Stimulated activated CD4-positive, alpha-beta T cell treated with anti-CD3 and anti-CD28 coated beads, Interleukin-2, amount 100 ng/mL, for 24 hours (primary cell): ENCODE measurements at regions not wholly inside any gene's neighbourhood (a gene's known extent, or its start where the extent isn't known, plus 50 kb on each side); places are given as distances from the start of the nearest gene placed in this dataset.

Experiments used
- DNase-seq, 2 donors: peaks; one replicate each; pipeline ENCODE4 v3.0.0-alpha.2; 2020

DNA sequence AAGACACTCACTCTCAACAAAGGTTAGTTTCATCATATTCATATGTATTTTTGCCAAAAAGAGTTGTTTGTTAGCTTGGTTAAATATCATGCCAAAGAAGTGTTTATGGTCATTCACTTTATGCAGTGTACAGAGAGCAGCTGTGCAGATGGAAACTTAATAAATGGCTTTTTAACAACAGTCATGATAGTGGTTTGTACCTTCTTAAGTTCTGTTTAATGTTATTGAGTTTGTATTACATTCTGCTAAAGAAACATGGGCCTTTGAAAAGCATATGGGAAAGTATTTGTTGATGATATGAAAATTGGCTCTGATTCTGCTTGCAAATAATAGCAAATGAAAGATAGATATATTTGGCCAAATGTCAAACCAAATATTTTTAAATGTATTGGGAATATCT, 607.3 kb downstream of the NCAM2 start:
- no peak for DNase-seq

DNA sequence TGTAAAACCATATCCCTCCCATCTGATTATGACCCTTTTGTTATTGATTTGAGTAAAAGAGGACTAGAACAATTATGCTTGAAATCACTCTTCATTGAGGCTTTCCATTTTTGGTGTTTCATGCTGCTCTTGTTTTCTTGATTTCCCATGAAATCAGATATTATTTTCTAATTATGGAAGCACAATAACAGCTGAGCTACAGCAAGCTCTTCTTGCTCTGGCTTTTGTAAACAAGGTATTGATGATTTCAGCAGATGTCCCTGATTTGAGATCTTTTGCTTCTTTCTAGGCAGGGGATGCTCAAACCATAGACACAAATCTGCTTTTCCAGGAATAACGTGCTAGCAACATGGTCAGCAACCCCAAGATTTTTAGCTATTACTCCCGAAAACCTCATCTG, 607.8 kb downstream of the NCAM2 start:
- DNase-seq = no peak

DNA sequence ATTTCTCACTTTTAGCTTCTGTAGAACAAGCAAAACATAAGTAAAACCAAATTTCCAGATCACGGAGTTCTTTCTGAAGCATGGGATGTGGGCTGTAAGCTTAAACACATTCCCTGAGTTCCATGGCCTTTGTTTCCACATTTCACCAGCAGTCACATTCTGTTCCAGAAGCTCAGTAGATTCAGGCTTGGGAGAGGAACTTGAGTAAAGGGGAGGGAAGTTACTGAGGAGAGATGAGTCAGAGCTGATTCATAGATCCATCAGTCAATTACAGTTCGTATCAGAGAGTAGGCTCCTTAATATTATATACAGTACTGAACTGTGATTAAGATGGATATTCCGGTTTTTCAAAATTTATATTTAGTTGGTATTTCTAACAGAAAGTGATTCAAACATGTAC, 614.3 kb downstream of the NCAM2 start:
- DNase-seq = no peak

DNA sequence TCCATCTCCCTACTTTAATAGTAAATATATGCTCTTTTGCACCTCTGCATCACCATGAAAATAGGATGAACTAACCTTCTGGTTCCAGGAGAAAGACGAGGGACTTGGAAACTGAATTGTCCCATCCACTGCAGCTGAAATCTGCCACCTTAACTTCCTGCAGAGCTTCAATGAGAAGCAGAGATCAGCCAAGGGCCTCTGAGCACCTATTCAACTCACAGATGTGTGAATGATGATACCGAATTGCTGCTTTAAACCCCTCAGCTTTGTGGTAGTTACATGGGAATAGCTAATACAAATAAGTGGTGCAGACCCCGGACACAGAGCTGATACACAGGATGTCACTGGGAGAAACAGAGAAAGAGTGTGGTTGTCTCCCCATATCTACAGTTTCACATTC, 616.8 kb downstream of the NCAM2 start:
- no peak for DNase-seq

DNA sequence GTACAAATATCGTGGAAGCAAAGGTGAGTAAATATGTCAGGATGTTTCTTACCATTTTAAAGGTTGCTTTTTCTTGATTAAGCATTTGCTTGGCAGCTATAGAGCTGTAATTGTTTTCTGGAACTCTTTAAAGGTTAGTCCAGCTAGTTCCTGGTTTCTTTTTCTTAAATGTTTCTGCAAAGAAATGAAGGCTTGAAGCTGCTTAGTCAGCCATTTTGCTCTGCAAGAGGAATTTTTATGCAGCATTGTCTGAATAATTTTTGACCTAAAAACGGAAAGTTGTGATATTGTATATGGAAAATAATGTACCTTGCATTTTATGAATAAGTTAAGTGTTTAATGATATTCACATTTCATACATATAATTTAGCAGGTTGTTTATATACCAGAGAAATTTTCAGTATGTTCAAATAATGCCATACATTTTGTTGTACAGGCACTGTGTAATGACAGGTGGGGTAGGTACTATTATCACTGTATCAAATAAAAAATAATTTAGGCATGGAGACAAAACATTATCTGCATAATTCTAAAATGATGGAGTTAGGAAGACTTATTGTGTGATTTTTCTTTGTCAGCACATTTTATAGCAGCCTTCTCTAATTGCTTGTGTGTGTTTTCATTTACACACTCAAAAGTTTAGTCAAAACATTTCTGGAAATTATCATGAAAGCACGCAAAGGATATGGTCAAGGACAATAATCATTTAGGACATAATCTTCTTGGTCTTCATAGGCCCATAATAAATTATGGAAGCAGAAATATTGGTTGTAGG, 624.4 kb downstream of the NCAM2 start:
- no peak for DNase-seq

DNA sequence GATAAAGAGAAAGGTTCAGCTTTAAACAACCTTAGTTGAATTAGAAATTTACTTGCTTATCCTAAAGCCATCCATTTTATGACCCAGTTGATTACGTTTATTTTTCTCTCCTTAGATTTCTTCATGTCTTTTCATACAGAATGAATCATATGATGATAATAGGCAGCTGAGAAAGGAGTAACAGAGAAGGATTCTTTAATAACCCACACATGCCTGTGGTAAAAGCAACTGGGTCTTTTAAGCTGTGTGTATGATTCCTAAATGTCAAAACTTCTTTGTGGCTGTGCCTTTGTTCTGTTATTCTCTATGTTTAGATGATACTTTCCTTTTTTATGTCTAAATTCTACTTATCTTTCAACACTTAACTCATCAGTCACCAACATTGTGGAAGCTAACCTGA, 626.5 kb downstream of the NCAM2 start:
- DNase-seq = no peak

DNA sequence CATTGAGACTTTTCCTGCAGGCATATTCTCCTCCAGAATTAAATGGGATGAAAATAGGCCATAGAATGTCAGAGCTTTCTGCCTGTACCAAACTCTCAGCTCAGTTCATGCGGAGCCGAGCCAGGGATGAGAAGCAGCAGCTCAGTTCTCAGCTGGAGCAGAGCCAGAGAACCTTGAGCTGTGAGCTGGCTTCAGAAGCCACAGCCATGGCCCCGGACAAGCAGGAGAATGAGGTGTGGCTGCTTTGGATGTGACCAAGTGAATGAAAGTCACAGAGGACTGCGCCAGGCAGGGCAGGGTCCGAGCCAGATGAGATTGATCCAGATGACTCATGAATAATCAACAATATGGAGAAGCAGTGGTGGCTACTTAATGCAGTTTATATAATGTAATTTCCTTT, 633.8 kb downstream of the NCAM2 start:
- DNase-seq = no peak

DNA sequence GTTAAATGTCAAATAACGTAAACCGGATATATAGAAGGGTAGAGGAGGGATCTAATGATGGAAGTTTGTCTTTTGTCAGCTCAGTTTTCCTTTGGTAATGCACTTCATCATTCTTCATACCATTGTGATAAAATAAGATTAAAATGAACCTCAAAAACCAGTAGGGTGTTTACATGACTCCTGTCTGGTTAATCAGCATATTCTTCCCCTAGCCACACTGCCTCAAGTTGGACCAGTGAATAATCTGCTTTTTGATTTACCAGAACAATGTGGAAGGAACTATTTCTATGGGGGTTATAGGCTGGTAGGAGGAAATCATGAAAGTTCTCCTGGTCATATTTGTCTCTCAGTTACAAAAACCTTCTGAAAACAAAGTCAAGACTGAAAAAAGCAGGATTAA, 634.7 kb downstream of the NCAM2 start:
- no peak for DNase-seq

DNA sequence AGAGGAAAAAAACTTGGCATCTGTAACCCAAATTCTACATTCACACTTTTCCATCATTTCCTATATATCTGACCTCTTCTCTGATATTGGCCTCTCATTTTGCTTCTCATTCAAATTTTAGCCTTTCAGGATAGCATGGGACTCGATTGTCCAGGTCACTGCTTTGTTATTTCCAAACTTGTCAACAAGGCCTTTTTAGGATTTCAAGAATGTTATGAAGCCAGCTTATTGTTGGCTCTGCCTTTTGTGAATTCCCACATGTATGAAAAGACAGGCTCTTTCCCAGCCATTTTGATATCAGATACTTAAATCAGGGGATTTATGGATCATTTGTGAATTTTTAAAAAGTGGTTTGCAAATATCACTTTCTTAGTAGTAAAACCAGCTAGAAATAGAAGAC, 663.5 kb downstream of the NCAM2 start:
- DNase-seq = no peak

DNA sequence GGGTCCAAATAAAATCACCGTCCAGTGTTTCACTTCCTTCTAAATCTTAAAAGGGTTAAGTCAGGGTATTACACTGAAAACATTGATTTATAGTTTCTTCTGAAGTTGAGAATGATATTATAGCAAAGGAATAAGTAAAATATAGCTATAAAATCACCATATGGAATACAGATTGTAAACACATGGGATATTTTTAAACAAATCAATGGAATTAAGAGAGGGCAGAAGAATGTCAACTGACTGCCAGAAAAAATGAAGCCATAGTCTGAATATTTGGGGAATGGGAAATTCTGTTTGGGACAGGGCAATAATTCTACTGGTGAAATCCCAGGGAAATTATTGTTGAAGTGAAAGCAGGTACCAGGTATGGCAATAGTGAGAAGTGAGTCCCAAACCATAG, 664.6 kb downstream of the NCAM2 start:
- DNase-seq = no peak

DNA sequence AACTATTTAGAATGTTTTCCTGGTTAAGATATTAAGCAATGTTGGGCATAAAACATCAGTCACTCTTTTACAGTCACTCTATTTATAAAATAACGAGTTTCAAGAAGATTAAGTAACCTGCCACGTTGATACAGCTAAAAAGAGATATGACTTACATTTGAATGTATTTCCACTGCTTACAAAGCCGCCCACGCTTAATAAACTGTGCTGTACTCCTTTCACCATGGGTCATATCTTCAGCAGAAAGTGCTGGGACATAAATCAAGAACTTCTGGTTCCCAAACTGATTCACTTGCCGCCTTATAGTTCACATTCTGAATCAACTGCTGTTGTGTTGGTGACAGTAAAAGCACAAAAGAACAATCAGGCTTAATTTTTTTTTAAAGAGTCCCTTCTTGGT, 666.7 kb downstream of the NCAM2 start:
- DNase-seq = no peak

DNA sequence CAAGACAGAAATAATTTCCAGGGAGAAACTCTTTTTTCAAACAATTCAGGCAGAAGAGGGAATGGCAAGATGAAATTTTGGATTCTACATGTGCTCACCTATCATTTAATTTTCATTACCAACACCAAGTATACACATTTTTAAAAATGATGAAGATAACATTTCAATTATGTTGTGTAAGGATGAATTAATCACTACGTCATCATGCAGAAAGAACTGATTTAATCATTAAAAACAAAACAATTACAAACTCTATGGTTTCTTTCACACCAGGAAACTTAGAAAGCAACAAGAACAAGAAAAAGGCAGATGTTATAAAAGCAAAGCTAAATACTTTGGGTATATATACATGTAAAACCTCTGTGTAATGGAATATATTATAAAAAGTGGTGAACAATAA, 668.5 kb downstream of the NCAM2 start:
- DNase-seq = no peak

DNA sequence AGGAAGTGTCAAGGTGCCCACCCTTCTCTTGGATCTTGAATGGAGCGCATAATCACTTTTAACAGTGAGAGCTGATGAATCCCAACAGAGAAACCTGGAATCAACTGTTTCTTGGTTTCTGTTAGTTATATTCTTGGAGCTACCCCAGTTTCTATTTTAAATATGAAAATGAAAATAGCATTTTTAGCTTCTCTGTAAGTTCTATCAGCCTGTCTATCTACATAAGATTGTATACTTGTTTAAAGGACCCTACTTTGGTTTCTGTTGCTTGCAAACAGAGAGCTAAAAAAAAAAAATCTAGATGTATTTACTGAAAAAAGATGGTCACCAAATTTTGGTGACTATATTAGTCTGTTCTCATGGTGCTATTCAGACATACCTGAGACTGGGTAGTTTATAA, 670.0 kb downstream of the NCAM2 start:
- DNase-seq = no peak

DNA sequence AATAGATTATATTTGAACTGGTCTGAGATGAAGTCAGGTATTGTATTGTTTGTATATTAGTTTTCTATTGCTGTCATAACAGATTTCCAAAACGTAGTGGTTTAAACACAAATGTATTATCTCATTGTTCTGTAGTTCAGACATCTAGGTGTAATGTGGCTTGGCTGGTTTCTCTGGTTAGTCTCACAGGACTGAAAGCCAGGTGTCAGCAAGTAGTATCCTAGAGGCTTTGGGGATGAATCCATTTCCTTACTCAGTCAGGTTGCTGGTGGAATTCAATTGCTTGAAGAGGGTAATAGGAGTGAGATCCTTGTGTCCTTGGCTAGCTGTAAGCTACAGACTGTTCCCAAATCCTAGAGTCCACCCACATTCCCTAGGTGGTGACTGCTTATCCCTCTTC, 675.8 kb downstream of the NCAM2 start:
- no peak for DNase-seq

DNA sequence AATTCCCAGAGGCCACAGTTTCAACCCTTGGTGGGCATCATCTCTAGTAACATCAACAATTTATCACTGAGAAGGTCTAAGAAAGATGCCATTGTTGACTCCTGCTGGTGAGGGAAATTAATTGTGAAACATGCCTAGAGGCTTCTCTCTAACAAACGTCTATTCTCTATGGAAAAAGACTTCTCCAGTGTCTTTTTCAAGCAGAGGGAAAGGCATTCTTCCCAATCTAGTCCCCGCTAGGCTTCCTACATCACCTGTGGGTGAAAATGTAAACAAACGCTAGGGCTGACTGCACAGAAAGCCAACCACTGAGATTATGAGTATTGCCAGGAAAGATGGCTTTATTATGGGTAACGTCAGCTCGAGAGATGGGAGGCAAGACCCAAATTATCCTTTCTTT, 677.4 kb downstream of the NCAM2 start:
- DNase-seq = no peak

DNA sequence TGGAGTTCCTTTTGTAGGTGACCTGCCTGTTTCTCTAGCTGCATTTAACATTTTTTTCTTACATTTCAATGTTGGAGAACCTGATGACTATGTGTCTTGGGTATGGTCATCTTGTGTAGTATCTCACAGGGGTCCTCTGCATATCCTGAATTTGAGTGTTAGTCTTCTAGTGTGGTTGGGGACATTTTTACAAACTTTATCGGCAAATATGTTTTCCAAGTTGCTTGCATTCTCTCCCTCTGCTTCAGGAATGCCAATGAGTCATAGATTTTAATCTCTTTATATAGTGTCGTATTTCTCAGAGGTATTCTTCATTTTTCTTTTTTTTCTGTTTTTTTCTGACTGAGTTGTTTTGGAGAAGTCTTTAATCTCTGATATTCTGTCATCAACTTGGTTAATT, 684.0 kb downstream of the NCAM2 start:
- no peak for DNase-seq

DNA sequence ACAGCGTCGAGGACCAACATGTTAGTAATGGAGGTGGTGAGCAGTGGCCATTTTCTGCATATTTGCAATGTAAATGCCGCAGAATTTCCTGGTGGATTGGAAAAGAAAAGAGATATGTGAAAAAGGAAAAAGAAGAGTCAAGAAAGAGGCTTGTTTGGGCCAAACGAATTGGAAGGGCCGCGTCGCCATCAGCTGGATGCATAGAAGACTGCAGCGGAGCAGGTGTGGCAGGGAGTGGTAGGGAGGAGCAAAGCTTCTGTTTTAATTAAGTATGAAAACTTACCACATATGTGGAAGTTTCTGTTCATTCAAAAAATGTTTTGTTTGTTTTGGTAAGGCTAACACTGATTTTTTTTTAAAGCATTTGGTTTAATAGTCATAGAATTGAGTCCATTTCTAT, 690.7 kb downstream of the NCAM2 start:
- no peak for DNase-seq

DNA sequence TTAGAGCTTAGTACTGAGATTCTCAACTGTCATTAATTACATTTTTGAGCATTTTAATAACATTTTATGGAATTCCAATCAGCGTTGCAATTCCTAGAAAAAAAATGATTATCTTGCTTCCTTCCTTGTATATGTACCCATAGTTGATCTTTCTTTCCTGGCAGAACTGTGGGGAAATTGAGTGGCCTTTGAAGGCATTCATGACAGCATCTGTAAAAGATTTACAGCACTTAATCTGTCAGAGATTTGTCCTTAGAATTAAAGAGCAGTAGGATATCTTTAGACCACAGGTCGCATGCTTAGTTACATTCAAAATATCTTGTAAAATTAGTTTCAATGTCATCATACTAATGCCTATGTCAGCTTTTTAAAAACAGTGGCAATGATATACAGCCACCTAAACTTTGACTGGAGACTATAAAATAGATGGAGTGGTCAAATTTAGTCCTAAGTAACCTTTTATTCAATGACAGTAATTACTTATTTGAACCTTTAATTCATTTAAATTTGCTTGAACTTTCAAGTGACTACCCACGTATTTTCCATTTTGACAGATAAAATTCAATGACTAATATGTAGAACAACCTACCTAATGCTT, 692.0 kb downstream of the NCAM2 start:
- DNase-seq = no peak

DNA sequence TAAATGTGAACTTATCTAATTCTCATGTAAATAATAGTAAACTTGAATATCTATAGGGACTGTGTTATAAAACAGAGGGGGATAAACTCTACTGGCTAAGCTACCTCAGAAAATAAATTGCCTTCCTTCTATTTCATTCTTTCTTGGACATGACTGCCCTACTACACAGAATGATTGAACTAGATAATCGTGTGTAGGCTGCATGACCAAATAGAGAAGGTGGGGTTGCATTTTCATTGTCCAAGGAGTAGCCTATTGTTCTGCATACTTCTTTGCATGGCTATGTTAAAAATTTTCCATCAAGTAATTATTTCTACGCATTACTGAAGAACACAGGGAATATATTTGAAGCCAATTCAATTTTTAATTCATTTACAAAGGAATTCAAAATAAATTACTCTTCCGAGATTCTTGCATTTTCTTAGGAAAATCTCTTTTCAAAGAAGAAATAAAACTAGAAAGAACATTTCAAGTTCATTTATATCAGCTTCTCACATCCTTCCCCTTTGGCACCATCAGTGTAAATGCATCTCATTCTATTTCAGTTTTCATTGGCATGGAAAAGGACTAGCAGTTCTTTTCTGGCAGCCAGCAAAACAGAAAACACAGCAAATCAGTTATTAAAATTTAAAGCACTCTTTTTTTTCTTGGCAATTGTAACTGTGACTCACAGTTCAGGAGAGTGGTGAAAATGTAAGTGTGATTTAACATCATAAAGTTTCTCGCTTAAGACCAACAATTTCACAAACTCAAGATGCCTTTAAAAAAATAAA, 714.7 kb downstream of the NCAM2 start:
- DNase-seq = no peak

DNA sequence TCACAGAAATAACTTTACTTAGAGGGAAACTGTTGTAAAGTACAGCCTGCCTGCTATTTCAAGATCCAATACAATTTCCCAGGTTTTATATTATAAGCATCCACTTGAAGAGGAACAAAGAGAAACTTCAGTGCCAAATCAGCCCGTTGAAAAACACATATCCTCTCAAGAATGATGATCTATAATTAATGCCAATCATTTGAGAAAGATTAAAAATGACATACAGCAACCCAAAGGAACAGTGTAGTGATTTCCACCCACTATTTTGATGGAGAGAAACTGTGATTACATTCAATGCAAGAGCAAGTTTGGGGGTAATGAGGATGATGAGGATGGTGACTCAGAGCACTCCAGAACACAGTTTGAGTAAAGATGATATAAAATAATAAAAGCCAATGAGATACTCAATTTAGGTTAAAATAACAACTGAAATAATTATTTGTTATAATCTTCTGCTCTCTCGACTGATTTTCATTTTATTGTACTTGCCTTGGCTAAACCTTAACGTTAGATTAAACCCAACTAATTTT, 715.5 kb downstream of the NCAM2 start:
- DNase-seq = no peak

DNA sequence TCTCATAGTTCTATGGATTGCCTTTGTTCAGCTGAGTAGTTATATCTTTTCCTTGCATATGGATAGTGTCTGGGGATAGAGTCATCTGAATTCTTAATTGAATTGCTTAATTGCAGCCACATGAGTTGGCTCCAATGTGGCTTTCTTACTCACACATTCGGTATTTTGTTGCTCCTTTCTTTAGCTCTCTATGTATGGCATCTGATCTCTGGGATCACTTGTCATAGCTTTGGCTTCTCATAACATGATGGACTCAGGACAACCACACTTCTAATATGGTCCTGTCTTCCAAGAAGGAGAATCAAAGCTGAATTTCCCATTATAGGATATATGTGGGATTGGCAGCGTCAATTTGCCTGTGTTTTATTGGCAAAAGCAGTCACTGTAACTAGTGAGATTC, 716.2 kb downstream of the NCAM2 start:
- DNase-seq = no peak

DNA sequence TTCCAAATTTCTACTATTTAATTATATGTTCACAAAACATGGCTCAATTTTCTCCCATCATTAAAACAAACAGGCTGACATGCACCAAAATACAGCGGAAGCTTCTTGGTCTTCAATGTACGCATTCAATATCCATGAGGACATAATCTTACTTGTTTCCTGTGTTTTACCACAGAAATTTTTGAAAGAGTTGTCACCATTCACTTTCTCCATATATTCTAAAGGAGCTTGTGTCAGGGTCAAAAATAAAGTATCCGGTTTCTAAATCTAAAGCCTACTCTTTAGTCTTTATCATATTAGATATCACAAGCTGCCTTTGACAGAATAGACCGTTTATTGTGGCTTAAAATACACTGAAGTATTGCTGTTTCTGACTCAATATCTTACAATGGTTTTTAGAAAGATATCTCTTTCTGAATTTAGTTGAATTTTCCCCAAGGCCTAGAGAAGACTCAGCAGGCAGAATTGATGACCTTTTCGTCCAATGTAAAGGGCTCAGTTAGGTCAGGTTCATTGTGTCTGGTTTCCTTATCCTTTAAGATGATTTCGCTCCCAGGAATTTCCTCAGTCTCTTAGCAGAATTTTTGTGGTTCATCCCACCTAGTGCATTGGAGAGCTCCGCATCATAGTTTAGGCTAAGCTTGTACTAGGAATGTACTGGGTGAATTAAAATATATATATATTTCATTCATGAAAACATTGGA, 717.2 kb downstream of the NCAM2 start:
- DNase-seq = no peak

DNA sequence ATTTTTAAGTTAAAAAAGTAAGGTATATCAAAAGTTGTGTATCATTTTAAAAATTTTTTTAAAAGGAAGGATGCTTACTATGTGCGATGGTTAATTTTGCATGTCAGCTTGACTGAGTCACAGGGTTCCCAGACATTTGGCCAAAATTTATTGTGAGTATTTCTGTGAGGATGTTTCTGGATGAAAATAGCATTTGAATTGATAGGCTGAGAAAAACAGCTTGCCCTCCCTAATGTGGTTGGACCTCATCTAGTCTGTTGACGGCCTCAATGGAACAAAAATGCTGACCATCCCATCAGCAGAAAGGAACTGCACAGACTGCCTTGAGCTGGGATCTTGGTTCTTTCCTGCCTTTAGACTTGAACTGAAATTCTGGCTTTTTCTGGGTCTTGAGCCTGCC, 724.5 kb downstream of the NCAM2 start:
- no peak for DNase-seq
